Parathyroid adenoma (tissue), 2 donors: ENCODE measurements at regions not wholly inside any gene's neighbourhood (a gene's known extent, or its start where the extent isn't known, plus 50 kb on each side); places are given as distances from the start of the nearest gene placed in this dataset.

Source experiments
- H2AFZ ChIP-seq: fragments of 300-600 bp; sonication (generic); one replicate; pipeline ENCODE4 v1.7.0; 2017; ENCODE audit warnings: antibody characterized with exemption, mild to moderate bottlenecking
- H3K27ac ChIP-seq: fragments of 300-600 bp; sonication (generic); one replicate; pipeline ENCODE4 v1.7.0; 2017
- H3K27me3 ChIP-seq: fragments of 300-600 bp; sonication (generic); one replicate; pipeline ENCODE4 v1.7.0; 2017; ENCODE audit warnings: low read length; ENCODE audit not compliant: control insufficient read depth, insufficient read depth
- H3K36me3 ChIP-seq: fragments of 300-600 bp; sonication (generic); one replicate; pipeline ENCODE4 v1.7.0; 2017; ENCODE audit warnings: low read length; ENCODE audit not compliant: control insufficient read depth, insufficient read depth
- H3K4me1 ChIP-seq: fragments of 300-600 bp; sonication (generic); one replicate; pipeline ENCODE4 v1.7.0; 2017; ENCODE audit warnings: control low read depth
- H3K4me2 ChIP-seq: fragments of 300-600 bp; sonication (generic); one replicate; pipeline ENCODE4 v1.7.0; 2017; ENCODE audit warnings: low read length
- H3K4me3 ChIP-seq: fragments of 300-600 bp; sonication (generic); one replicate; pipeline ENCODE4 v1.7.0; 2017; ENCODE audit warnings: low read depth, low read length
- H3K79me2 ChIP-seq: fragments of 300-600 bp; sonication (generic); one replicate; pipeline ENCODE4 v1.7.0; 2017; ENCODE audit warnings: control low read depth
- H3K9ac ChIP-seq: fragments of 300-600 bp; sonication (generic); one replicate; pipeline ENCODE4 v1.7.0; 2017; ENCODE audit warnings: mild to moderate bottlenecking
- H3K9me3 ChIP-seq: fragments of 300-600 bp; sonication (generic); one replicate; pipeline ENCODE4 v1.7.0; 2017; ENCODE audit warnings: low read length; ENCODE audit not compliant: control insufficient read depth
- TF ChIP-seq, protein P1 (sequence below): fragments of 300-600 bp; sonication (generic); IDR thresholded peaks from one replicate; pipeline ENCODE4 v1.7.0; 2017; ENCODE audit warnings: antibody characterized with exemption, mild to moderate bottlenecking
- donor health status: primary hyperparathyroidism.

DNA sequence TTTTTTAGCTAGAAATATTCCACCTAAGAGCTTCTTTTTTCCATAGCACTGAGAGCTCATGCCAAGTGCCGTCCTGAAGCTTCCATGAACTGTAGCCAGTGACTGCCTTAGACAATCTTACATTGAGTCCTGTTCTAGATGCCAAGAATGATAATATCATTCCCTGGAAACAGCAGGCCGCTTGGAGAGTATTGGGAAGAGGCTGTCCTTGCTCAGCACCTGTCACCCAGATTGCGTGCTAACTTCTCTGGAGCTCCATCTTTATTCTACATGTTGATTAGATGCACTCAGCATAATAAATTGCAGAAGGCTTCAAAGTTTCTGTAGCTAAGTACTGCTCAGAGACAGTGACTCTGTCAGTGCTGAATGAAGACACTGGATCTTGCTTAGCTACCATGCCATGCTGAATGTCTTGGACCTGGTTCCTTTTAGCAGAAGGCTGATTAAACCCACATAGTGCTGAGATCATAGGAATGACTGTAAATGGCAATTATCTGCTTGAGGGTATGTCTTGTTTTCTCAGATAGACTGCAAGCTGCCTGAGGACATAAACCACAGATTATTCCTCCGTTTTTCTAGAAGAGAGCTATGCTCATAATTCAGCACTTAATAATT lies 83.1 kb upstream of the IRF2BP2 start:
- H3K4me1 ChIP-seq = no peaks in the 10 kb centered on the region
- H2AFZ ChIP-seq = no peak overlapping the region
- H3K9ac ChIP-seq = no peak overlapping the region
- no peaks in the 10 kb centered on the region for H3K27me3 ChIP-seq
- no peak overlapping the region for H3K27ac ChIP-seq
- H3K36me3 ChIP-seq = no peaks in the 10 kb centered on the region
- H3K4me3 ChIP-seq = no peak overlapping the region
- no peak overlapping the region for H3K4me2 ChIP-seq
- TF ChIP-seq, protein P1, sequence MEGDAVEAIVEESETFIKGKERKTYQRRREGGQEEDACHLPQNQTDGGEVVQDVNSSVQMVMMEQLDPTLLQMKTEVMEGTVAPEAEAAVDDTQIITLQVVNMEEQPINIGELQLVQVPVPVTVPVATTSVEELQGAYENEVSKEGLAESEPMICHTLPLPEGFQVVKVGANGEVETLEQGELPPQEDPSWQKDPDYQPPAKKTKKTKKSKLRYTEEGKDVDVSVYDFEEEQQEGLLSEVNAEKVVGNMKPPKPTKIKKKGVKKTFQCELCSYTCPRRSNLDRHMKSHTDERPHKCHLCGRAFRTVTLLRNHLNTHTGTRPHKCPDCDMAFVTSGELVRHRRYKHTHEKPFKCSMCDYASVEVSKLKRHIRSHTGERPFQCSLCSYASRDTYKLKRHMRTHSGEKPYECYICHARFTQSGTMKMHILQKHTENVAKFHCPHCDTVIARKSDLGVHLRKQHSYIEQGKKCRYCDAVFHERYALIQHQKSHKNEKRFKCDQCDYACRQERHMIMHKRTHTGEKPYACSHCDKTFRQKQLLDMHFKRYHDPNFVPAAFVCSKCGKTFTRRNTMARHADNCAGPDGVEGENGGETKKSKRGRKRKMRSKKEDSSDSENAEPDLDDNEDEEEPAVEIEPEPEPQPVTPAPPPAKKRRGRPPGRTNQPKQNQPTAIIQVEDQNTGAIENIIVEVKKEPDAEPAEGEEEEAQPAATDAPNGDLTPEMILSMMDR = no peak
- H3K9me3 ChIP-seq = no peaks in the 10 kb centered on the region
- H3K79me2 ChIP-seq = no peaks in the 10 kb centered on the region

DNA sequence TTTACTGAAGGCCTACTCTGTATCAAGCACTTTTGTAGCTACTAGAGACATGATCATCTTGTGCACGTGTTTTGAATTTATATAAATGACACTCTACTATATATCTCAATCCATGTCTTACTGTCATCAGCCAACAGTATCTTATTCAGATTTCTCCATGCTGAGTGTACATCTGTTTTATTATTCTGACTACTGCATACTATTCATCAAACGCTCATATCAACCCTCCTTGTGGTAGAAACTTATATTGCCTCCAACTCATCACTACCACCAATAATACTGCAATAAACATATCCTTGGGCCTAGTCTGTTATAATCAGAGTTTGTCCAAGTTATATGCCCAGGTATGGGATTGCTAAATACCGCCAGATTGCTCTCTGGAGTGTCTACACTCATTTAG lies 81.6 kb upstream of the IRF2BP2 start:
- Histone ChIP-seq H3K9ac (no peak overlapping the region), H3K27ac (no peak overlapping the region)

DNA sequence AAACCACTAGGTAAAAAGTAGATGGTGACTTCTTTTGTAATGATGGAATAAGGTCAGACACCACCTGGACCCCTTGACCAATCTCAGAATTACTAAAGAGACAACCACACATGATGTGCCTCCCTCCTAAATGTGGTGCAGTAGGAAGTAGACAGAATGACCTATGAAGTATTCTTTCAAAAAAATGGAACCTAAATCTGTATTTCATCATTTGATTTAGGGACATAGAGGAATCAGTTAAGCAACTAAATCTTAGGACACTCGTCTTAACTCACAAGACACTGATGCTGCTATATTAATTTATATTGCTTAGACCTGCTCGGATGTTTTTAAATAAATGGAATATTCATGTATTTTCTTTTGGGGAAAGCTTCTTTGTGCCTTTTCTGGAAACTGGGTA lies 80.9 kb upstream of the IRF2BP2 start:
- Histone ChIP-seq H3K4me3 (no peak overlapping the region), H3K27me3 (no peaks in the 10 kb centered on the region), H3K9me3 (no peaks in the 10 kb centered on the region), H3K79me2 (no peaks in the 10 kb centered on the region), H3K27ac (no peak overlapping the region), H3K36me3 (no peaks in the 10 kb centered on the region), H3K4me2 (no peak overlapping the region), H2AFZ (no peak overlapping the region), H3K4me1 (no peaks in the 10 kb centered on the region), H3K9ac (no peak overlapping the region)
- TF ChIP-seq, protein P1 = no peak

More for the DNA sequence above, 81.6 kb upstream of the IRF2BP2 start:
- no peaks in the 10 kb centered on the region for H3K4me1 ChIP-seq
- H3K4me3 ChIP-seq = no peak overlapping the region
- H3K4me2 ChIP-seq = no peak overlapping the region
- H3K27me3 ChIP-seq = no peaks in the 10 kb centered on the region
- TF ChIP-seq, protein P1 = no peak
- H3K79me2 ChIP-seq = no peaks in the 10 kb centered on the region
- no peaks in the 10 kb centered on the region for H3K36me3 ChIP-seq
- no peaks in the 10 kb centered on the region for H3K9me3 ChIP-seq
- H2AFZ ChIP-seq = no peak overlapping the region

DNA sequence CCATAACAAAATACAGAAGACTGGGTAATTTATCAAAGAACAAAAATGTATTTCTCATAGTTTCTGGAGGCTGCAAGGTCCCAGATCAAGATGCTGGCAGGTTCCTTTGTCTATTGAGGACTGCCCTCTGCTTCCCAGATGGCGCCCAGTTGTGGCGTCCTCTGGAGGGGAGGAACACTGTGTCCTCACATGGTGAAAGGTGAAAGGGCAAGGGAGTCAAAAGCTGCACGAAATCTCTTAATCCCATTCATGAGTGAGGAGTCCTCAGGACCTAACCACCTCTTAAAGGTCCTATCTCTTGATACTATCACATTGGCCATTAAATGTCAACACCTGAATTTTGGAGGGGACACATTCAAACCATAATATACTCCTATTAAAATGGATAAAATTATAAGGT lies 79.3 kb upstream of the IRF2BP2 start:
- Histone ChIP-seq H3K4me1 (no peaks in the 10 kb centered on the region), H3K4me3 (no peak overlapping the region), H3K4me2 (no peak overlapping the region), H3K27me3 (no peaks in the 10 kb centered on the region), H3K9ac (no peak overlapping the region), H3K9me3 (no peaks in the 10 kb centered on the region), H3K27ac (no peak overlapping the region), H3K79me2 (no peaks in the 10 kb centered on the region), H3K36me3 (no peaks in the 10 kb centered on the region), H2AFZ (no peak overlapping the region)
- TF ChIP-seq, protein P1 = no peak

DNA sequence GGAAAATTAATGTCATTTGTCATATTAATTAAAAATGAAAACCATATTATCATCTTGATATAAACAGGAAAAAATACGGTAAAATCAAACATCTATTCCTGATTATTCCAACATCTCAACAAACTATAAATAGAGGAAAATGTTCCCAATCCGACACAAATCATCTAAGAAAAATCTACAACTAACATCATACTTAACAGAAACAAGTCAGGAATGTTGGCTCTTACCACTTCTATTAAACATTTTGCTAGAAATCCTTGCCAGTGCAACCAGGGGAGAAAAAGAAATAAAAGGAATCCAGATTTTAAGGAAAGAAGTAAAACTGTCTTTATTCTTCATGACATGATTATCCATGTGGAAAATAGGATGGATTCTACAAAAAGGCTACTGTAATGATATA lies 77.0 kb upstream of the IRF2BP2 start:
- Histone ChIP-seq H3K36me3 (no peaks in the 10 kb centered on the region), H3K9ac (no peak overlapping the region), H3K4me2 (no peak overlapping the region), H3K27me3 (no peaks in the 10 kb centered on the region), H3K4me1 (no peaks in the 10 kb centered on the region), H3K9me3 (no peaks in the 10 kb centered on the region), H2AFZ (no peak overlapping the region), H3K27ac (no peak overlapping the region), H3K79me2 (no peaks in the 10 kb centered on the region), H3K4me3 (no peak overlapping the region)
- TF ChIP-seq, protein P1 = no peak
